Panc1 (cell line): ENCODE measurements at regions not wholly inside any gene's neighbourhood (a gene's known extent, or its start where the extent isn't known, plus 50 kb on each side); places are given as distances from the start of the nearest gene placed in this dataset.

Source experiments
- ATAC-seq: fragments of 200-7000 bp; cut with Tn5 transposase; 2 replicates; pipeline ENCODE4 v1.9.1; 2020; ENCODE audit warnings: mild to moderate bottlenecking, moderate library complexity
- BruUV-seq: library from RNA; stranded (reverse); fragments of 400-500 nt; replicated peaks from 2 replicates; lab custom pipeline; 2021; lab: Mats Ljungman, UMichigan
- CTCF ChIA-PET: fragments of 300-600 bp; sonication (Branson Sonifier 250); formaldehyde crosslinking; loops from one replicate; lab custom pipeline; 2022; ENCODE audit warnings: antibody characterized with exemption; lab: Charles Lee
- POLR2A ChIA-PET: fragments of 300-600 bp; sonication (Branson Sonifier 250); formaldehyde crosslinking; loops from one replicate; lab custom pipeline; 2022; ENCODE audit warnings: antibody characterized with exemption; lab: Charles Lee
- DNase-seq: peaks from one replicate; pipeline ENCODE4 v3.0.0-alpha.2; 2010; ENCODE audit warnings: low read depth, low spot score
- H3K27ac ChIP-seq: 2 replicates; pipeline ENCODE4 v1.5.1; 2011; ENCODE audit warnings: mild to moderate bottlenecking, low read length, inconsistent platforms
- H3K27me3 ChIP-seq: fragments of 200-500 bp; sonication (Bioruptor generic); 2 replicates; pipeline ENCODE4 v1.6.0; 2014; ENCODE audit warnings: low read length, inconsistent platforms; ENCODE audit not compliant: control insufficient read depth, insufficient read depth
- H3K36me3 ChIP-seq: fragments of 200-500 bp; sonication (Bioruptor generic); 2 replicates; pipeline ENCODE4 v1.5.1; 2014; ENCODE audit warnings: inconsistent platforms, mild to moderate bottlenecking, low read length, moderate library complexity; ENCODE audit not compliant: control insufficient read depth, insufficient read depth
- H3K4me1 ChIP-seq: 2 replicates; pipeline ENCODE4 v1.5.1; 2011; ENCODE audit warnings: inconsistent platforms, mild to moderate bottlenecking, low read length, moderate library complexity; ENCODE audit not compliant: control insufficient read depth, insufficient read depth
- H3K4me3 ChIP-seq, 2 experiments: 2 replicates each; pipeline ENCODE4 v1.5.1; 2011 to 2012; ENCODE audit warnings: low read depth in 2 of 2, low read length in 2 of 2, mild to moderate bottlenecking in 2 of 2, inconsistent platforms in 1 of 2, moderate library complexity in 1 of 2
- H3K9me3 ChIP-seq: fragments of 200-500 bp; sonication (Bioruptor generic); 2 replicates; pipeline ENCODE4 v1.5.1; 2014; ENCODE audit warnings: low read depth, mild to moderate bottlenecking, inconsistent platforms, low read length, moderate library complexity; ENCODE audit not compliant: control insufficient read depth, insufficient read depth
- POLR2AphosphoS5 ChIP-seq: IDR thresholded peaks from 2 replicates; pipeline ENCODE4 v1.6.1; 2012; ENCODE audit warnings: mild to moderate bottlenecking, low read depth, low read length, moderate library complexity
- SIN3A ChIP-seq: IDR thresholded peaks from 2 replicates; pipeline ENCODE4 v1.6.1; 2012; ENCODE audit warnings: low read depth, mild to moderate bottlenecking, low read length, moderate library complexity, borderline replicate concordance; ENCODE audit not compliant: insufficient read depth
- TCF7L2 ChIP-seq: IDR thresholded peaks from 2 replicates; pipeline ENCODE4 v1.6.1; 2011; ENCODE audit warnings: mild to moderate bottlenecking, low read depth, low read length, inconsistent platforms
- in situ Hi-C: cut with HindIII; loops from 2 replicates; pipeline ENCODE4 v1.10.0; 2016; ENCODE audit warnings: low sequenced_read_pairs, low pct_unique_long_range_greater_than_20kb
- intact Hi-C: fragments of 100-400 bp; cut with micrococcal nuclease; formaldehyde crosslinking; loops from one replicate; pipeline ENCODE4 v1.10.0; 2022; ENCODE audit not compliant: unreplicated experiment
- TF ChIP-seq, protein P1 (sequence below): fragments of 450-650 bp; IDR thresholded peaks from 2 replicates; pipeline ENCODE4 v1.5.1; 2017; ENCODE audit warnings: mild to moderate bottlenecking
- TF ChIP-seq, protein P2 (sequence below), 2 experiments: IDR thresholded peaks; 2 replicates each; pipeline ENCODE4 v1.6.1; 2011 to 2012; ENCODE audit warnings: low read depth in 2 of 2, control low read depth in 1 of 2, low read length in 1 of 2, mild to moderate bottlenecking in 1 of 2, moderate library complexity in 1 of 2; ENCODE audit not compliant: insufficient read depth in 1 of 2

DNA sequence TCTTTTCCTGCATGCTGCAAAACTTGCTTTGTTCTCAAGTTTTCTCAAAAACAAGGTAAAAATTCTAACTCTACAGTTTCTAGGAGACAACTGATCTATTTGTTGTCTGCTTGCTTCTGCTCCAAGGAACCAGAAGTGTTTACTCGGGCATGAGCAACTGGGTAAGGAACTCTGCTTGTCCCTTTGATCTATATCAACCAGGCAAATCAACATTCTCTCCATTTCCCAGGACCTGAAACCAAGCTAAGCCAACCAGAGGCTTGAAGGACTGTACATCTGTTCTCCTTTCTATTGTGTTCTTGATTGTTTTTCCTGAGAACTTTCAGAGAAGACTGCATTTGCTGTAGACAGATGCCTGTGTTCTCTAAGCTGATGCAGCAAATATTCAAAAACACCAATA is 335.0 kb upstream of the KCNH7 start:
- CTCF ChIA-PET: no interaction called here
- in situ Hi-C loops: no loop called here

DNA sequence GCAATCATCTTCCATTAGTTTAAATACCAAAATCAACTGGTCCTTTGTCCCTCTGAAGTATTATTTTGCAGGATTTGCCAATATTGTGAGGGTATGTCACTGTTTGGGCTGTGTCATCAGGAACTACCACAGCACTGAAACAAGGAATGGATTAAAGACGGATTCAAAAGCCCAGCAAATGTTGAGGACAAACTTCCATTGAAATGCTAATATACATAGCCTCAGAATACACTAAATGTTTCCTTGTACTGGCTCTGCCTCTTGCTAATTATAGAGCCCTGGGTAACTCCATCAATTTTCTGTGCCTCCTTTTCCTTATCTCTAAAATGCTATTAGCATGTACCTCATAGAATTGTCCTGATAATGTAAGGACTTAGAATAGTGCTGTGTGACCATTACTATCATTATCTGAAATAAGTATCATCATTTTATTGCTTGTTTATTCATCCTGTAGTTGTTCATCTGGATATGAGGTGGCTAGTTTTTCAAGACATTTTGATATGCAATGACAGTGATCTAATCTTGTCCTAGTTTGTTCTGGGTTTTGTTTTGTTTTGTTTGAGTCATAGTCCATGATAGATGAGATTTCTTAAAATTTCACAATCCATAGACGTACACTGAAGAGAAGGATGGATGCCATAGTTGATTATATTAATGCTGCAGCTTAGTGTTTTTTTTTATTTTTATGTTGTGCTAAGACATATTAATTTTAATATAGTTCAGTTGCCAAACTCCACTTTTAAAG is 333.4 kb upstream of the KCNH7 start:
- no peak overlapping the region for H3K27ac ChIP-seq
- no peak overlapping the region for H3K4me3 ChIP-seq
- DNase-seq: no peak
- H3K36me3 ChIP-seq: no peaks in the 10 kb centered on the region
- TF ChIP-seq, protein P1, sequence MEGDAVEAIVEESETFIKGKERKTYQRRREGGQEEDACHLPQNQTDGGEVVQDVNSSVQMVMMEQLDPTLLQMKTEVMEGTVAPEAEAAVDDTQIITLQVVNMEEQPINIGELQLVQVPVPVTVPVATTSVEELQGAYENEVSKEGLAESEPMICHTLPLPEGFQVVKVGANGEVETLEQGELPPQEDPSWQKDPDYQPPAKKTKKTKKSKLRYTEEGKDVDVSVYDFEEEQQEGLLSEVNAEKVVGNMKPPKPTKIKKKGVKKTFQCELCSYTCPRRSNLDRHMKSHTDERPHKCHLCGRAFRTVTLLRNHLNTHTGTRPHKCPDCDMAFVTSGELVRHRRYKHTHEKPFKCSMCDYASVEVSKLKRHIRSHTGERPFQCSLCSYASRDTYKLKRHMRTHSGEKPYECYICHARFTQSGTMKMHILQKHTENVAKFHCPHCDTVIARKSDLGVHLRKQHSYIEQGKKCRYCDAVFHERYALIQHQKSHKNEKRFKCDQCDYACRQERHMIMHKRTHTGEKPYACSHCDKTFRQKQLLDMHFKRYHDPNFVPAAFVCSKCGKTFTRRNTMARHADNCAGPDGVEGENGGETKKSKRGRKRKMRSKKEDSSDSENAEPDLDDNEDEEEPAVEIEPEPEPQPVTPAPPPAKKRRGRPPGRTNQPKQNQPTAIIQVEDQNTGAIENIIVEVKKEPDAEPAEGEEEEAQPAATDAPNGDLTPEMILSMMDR: no peak
- TF ChIP-seq POLR2AphosphoS5 (no peak), TCF7L2 (no peak), SIN3A (no peak)
- TF ChIP-seq, protein P2, sequence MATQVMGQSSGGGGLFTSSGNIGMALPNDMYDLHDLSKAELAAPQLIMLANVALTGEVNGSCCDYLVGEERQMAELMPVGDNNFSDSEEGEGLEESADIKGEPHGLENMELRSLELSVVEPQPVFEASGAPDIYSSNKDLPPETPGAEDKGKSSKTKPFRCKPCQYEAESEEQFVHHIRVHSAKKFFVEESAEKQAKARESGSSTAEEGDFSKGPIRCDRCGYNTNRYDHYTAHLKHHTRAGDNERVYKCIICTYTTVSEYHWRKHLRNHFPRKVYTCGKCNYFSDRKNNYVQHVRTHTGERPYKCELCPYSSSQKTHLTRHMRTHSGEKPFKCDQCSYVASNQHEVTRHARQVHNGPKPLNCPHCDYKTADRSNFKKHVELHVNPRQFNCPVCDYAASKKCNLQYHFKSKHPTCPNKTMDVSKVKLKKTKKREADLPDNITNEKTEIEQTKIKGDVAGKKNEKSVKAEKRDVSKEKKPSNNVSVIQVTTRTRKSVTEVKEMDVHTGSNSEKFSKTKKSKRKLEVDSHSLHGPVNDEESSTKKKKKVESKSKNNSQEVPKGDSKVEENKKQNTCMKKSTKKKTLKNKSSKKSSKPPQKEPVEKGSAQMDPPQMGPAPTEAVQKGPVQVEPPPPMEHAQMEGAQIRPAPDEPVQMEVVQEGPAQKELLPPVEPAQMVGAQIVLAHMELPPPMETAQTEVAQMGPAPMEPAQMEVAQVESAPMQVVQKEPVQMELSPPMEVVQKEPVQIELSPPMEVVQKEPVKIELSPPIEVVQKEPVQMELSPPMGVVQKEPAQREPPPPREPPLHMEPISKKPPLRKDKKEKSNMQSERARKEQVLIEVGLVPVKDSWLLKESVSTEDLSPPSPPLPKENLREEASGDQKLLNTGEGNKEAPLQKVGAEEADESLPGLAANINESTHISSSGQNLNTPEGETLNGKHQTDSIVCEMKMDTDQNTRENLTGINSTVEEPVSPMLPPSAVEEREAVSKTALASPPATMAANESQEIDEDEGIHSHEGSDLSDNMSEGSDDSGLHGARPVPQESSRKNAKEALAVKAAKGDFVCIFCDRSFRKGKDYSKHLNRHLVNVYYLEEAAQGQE (IDR thresholded peaks at IDR 0.05; ENCODE audit: insufficient read depth in 1 of 2, low read depth in 2 of 2, low read length in 1 of 2): no peak
- no peaks in the 10 kb centered on the region; the same call in 1 of the 2 replicates for H3K27me3 ChIP-seq
- POLR2A ChIA-PET: no interaction called here
- in situ Hi-C loops: no loop called here
- CTCF ChIA-PET: interaction anchor here (0.6 to 1.0 kb wide), 2 partner anchors 10 to 412 kb away, joined by 3 to 4 read pairs; no protein-coding TSS in a partner anchor
- H3K4me1 ChIP-seq: no peaks in the 10 kb centered on the region
- no peaks in the 10 kb centered on the region for H3K9me3 ChIP-seq
- no TSS peak for BruUV-seq
- intact Hi-C loops: no loop called here
- no peak for ATAC-seq

More for the DNA sequence above, 335.0 kb upstream of the KCNH7 start:
- intact Hi-C loops: no loop called here
- no peaks in the 10 kb centered on the region for H3K27me3 ChIP-seq
- TF ChIP-seq POLR2AphosphoS5: no peak
- TF ChIP-seq TCF7L2: no peak
- no peak for TF ChIP-seq SIN3A
- TF ChIP-seq, protein P1: no peak
- TF ChIP-seq, protein P2 (IDR thresholded peaks at IDR 0.05; ENCODE audit: insufficient read depth in 1 of 2, low read depth in 2 of 2, low read length in 1 of 2): no peak
- H3K4me3 ChIP-seq: no peak overlapping the region
- DNase-seq: no peak
- H3K4me1 ChIP-seq: no peaks in the 10 kb centered on the region
- BruUV-seq: no TSS peak
- H3K9me3 ChIP-seq: no peaks in the 10 kb centered on the region
- H3K36me3 ChIP-seq: no peaks in the 10 kb centered on the region
- no peak overlapping the region for H3K27ac ChIP-seq
- POLR2A ChIA-PET: no interaction called here
- no peak for ATAC-seq
